Erythroblast (primary cell): ENCODE measurements at regions not wholly inside any gene's neighbourhood (a gene's known extent, or its start where the extent isn't known, plus 50 kb on each side); places are given as distances from the start of the nearest gene placed in this dataset.

Source experiments
- GATA1 ChIP-seq: IDR thresholded peaks from 2 replicates; pipeline ENCODE4 v1.6.1; 2011; ENCODE audit warnings: low read depth, mild to moderate bottlenecking, control low read depth, low read length, moderate library complexity
- POLR2A ChIP-seq: IDR thresholded peaks from 2 replicates; pipeline ENCODE4 v1.6.1; 2011; ENCODE audit warnings: mild to moderate bottlenecking, low read length

GRCh38 chr17:77670173-77670572, 288.3 kb upstream of the TNRC6C start:
- no peak for TF ChIP-seq POLR2A
- no peak for TF ChIP-seq GATA1
